Endometrial microvascular endothelial cells (primary cell): ENCODE measurements at regions not wholly inside any gene's neighbourhood (a gene's known extent, or its start where the extent isn't known, plus 50 kb on each side); places are given as distances from the start of the nearest gene placed in this dataset.

Source experiments
- in situ Hi-C: cut with HindIII; loops from 2 replicates; pipeline ENCODE4 v1.10.0; 2017; ENCODE audit warnings: low sequenced_read_pairs, low pct_unique_long_range_greater_than_20kb; ENCODE audit errors: inconsistent ontology term

- in situ Hi-C loops, result no loop called here
These were observed 375.3 kb upstream of the KITLG start for GRCh38 chr12:88955531-88955930.

GRCh38 chr12:88953029-88953586, 372.8 kb upstream of the KITLG start:
- in situ Hi-C loops, result no loop called here

GRCh38 chr12:88952562-88952942, 372.3 kb upstream of the KITLG start:
- in situ Hi-C loops, result no loop called here

- in situ Hi-C loops, result no loop called here
These were observed 371.7 kb upstream of the KITLG start for GRCh38 chr12:88951860-88952561.

GRCh38 chr12:88951177-88951576, 370.9 kb upstream of the KITLG start:
- in situ Hi-C loops, result no loop called here

- in situ Hi-C loops, result no loop called here
These were observed 367.3 kb upstream of the KITLG start for GRCh38 chr12:88947486-88948043.

- in situ Hi-C loops, result no loop called here
These were observed 366.2 kb upstream of the KITLG start for GRCh38 chr12:88946372-88946997.

- in situ Hi-C loops, result no loop called here
These were observed 364.9 kb upstream of the KITLG start for GRCh38 chr12:88945051-88945732.

- in situ Hi-C loops, result no loop called here
These were observed 364.1 kb upstream of the KITLG start for GRCh38 chr12:88944397-88944796.

- in situ Hi-C loops, result no loop called here
These were observed 360.6 kb upstream of the KITLG start for GRCh38 chr12:88940854-88941253.

GRCh38 chr12:88935856-88936255, 355.6 kb upstream of the KITLG start:
- in situ Hi-C loops, result no loop called here

- in situ Hi-C loops, result no loop called here
These were observed 354.0 kb upstream of the KITLG start for GRCh38 chr12:88934163-88934747.

- in situ Hi-C loops, result no loop called here
These were observed 352.2 kb upstream of the KITLG start for GRCh38 chr12:88932457-88932856.

- in situ Hi-C loops, result no loop called here
These were observed 351.3 kb upstream of the KITLG start for GRCh38 chr12:88931598-88931997.

- in situ Hi-C loops, result no loop called here
These were observed 345.2 kb upstream of the KITLG start for GRCh38 chr12:88925454-88925853.

- in situ Hi-C loops, result no loop called here
These were observed 343.9 kb upstream of the KITLG start for GRCh38 chr12:88924162-88924561.

- in situ Hi-C loops, result no loop called here
These were observed 343.4 kb upstream of the KITLG start for GRCh38 chr12:88923631-88924030.

- in situ Hi-C loops, result no loop called here
These were observed 342.5 kb upstream of the KITLG start for GRCh38 chr12:88922816-88923215.

GRCh38 chr12:88921890-88922532, 341.7 kb upstream of the KITLG start:
- in situ Hi-C loops, result no loop called here
